Motor neuron (in vitro differentiated cells): ENCODE measurements at regions not wholly inside any gene's neighbourhood (a gene's known extent, or its start where the extent isn't known, plus 50 kb on each side); places are given as distances from the start of the nearest gene placed in this dataset.

Experiments used
- ATAC-seq, 8 experiments: fragments of 200-7000 bp; cut with Tn5 transposase; replicated peaks in 6 of 8; 2 replicates each; pipeline ENCODE4 v1.8.0; 2021; ENCODE audit warnings: mild to moderate bottlenecking in 8 of 8, moderate library complexity in 8 of 8
- H3K27ac ChIP-seq, 2 donors: fragments of 250-450 bp; sonication (Bioruptor Pico); 2 replicates each; pipeline ENCODE4 v1.9.0; 2021; ENCODE audit warnings: antibody characterized with exemption in 2 of 2, mild to moderate bottlenecking in 2 of 2, moderate library complexity in 1 of 2
- H3K4me1 ChIP-seq, 2 donors: fragments of 250-450 bp; sonication (Bioruptor Pico); replicated peaks in 1 of 2; 2 replicates each; pipeline ENCODE4 v1.6.1; 2021; ENCODE audit warnings: antibody characterized with exemption in 2 of 2, mild to moderate bottlenecking in 2 of 2, moderate library complexity in 1 of 2
- H3K4me3 ChIP-seq, 5 donors: fragments of 250-450 bp; sonication (Bioruptor Pico); 2 replicates each; pipeline ENCODE4 v1.9.0; 2021; ENCODE audit warnings: antibody characterized with exemption in 5 of 5, mild to moderate bottlenecking in 5 of 5, moderate library complexity in 4 of 5
- WGBS, 10 experiments: fragments of 450-650 bp; shearing (Covaris generic); methylation state at CpG; one replicate each; pipeline ENCODE4 v1.0.0; 2022; 5-methylcytosine and 5-hydroxymethylcytosine counted together
- in situ Hi-C, 9 experiments: fragments of 400-800 bp; cut with MboI; loops; one replicate each; pipeline ENCODE4 v1.15.0; 2021; ENCODE audit warnings: low sequenced_read_pairs in 9 of 9, low pct_unique_long_range_greater_than_20kb in 2 of 9; ENCODE audit not compliant: unreplicated experiment in 9 of 9

DNA sequence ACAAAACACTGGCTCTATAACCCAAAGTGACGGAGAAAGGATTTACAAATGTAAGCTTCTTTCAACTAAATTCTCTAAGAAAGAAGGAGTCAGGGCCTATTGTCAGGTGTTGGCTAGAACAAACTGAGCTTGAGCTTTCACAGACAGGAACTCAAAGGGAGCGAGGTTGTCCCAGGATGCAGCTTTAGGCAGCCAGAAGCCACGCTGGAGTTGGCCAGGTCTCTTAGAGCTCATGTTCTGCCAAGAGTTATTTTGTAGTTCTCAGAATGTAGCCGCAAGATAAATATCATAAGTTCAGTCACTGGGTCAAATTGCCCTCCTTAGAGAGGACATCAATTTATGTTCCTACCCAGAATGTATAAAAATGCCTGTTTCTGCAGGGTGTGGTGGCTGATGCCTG lies 54.1 kb upstream of the GREB1L start:
- H3K27ac ChIP-seq = no peak overlapping the region
- H3K4me3 ChIP-seq = no peak overlapping the region
- no peaks in the 10 kb centered on the region for H3K4me1 ChIP-seq
- WGBS, 10 experiments = 39 to 100% (median 83%) methylated on average over 2 to 4 of the region's 4 CpGs; no CpG with 5 or more reads in 2 of the 10 experiments
- in situ Hi-C loops = loop anchor here in 2 of 9 experiments (25.0 kb wide), 2 partner anchors 249 to 774 kb away; no protein-coding TSS in a partner anchor
- ATAC-seq = no peak

DNA sequence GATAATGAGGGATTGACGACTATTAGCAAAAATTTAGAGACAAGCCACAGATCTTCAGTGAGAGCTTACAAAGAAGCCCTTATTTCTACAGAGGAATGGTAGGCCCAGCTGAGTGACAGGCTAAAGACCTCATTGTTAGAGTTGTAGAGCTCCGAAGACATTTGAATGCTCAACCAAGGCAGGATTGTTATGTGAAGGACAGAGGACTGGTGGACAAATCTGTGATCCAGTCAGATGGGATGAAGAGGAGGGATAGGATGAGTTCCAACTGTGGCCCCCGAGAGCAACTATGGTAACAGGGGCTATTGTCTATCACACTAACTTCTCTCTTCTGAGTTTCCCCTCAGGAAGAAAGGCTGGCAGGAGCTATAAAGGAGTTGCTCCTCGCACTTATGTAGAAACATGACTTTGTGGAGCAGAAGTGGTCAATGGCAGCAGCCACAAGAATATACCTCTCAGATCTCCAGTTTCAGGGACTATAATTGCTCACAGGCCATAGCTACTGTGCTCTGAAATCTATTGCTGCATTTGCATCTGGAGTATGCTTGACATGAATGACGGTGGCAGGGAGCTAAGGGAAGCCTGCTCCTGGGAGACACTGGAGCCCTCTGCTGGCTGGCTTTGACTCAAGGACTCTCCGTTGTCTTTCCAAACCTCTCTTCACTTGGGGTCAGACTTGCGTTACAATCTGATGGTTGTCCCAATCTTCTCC lies 50.3 kb upstream of the GREB1L start:
- H3K27ac ChIP-seq = no peak overlapping the region
- peak in 5 of 8 experiments; percentile 40 to 99 (median 99) for ATAC-seq
- in situ Hi-C loops = loop anchor here in 5 of 9 experiments (5.0 to 25.0 kb wide), 4 partner anchors 246 to 771 kb away; no protein-coding TSS in a partner anchor
- H3K4me1 ChIP-seq = no peaks in the 10 kb centered on the region
- 47 to 100% (median 80%) methylated on average over 1 to 6 of the region's 7 CpGs; no CpG with 5 or more reads in 1 of the 10 experiments for WGBS, 10 experiments
- H3K4me3 ChIP-seq = no peak overlapping the region
